Prostate gland (tissue), 2 donors: ENCODE measurements at regions not wholly inside any gene's neighbourhood (a gene's known extent, or its start where the extent isn't known, plus 50 kb on each side); places are given as distances from the start of the nearest gene placed in this dataset.

Source experiments
- POLR2AphosphoS5 ChIP-seq: sonication (generic); formaldehyde crosslinking; IDR thresholded peaks from one replicate; pipeline ENCODE4 v1.6.1; 2017; ENCODE audit warnings: antibody characterized with exemption
- TF ChIP-seq, protein P1 (sequence below), 4 experiments: fragments of 200-600 bp in 2 of 4; fragments of 450-650 bp in 2 of 4; sonication (generic) in 2 of 4; IDR thresholded peaks; 1 replicate in 3 of 4; 2 replicates in 1 of 4; pipeline ENCODE4 v1.5.1; 2016 to 2019; ENCODE audit warnings: antibody characterized with exemption in 4 of 4, mild to moderate bottlenecking in 2 of 4, moderate library complexity in 2 of 4

- TF ChIP-seq POLR2AphosphoS5 = no peak
- TF ChIP-seq, protein P1, sequence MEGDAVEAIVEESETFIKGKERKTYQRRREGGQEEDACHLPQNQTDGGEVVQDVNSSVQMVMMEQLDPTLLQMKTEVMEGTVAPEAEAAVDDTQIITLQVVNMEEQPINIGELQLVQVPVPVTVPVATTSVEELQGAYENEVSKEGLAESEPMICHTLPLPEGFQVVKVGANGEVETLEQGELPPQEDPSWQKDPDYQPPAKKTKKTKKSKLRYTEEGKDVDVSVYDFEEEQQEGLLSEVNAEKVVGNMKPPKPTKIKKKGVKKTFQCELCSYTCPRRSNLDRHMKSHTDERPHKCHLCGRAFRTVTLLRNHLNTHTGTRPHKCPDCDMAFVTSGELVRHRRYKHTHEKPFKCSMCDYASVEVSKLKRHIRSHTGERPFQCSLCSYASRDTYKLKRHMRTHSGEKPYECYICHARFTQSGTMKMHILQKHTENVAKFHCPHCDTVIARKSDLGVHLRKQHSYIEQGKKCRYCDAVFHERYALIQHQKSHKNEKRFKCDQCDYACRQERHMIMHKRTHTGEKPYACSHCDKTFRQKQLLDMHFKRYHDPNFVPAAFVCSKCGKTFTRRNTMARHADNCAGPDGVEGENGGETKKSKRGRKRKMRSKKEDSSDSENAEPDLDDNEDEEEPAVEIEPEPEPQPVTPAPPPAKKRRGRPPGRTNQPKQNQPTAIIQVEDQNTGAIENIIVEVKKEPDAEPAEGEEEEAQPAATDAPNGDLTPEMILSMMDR (IDR thresholded peaks at IDR 0.05) = no peak
Measured at GRCh38 chr13:70795484-70795883, 687.2 kb upstream of the KLHL1 start.
